SU-DHL-6 (cell line): ENCODE measurements at regions not wholly inside any gene's neighbourhood (a gene's known extent, or its start where the extent isn't known, plus 50 kb on each side); places are given as distances from the start of the nearest gene placed in this dataset.

ENCODE experiments used
- H2AFZ ChIP-seq: fragments of 200-600 bp; sonication (generic); 2 replicates; pipeline ENCODE4 v1.6.1; 2014; ENCODE audit warnings: low read depth, mild to moderate bottlenecking, moderate library complexity, mixed read lengths, antibody characterized with exemption, low read length; ENCODE audit not compliant: severe bottlenecking
- H3F3A ChIP-seq: fragments of 200-600 bp; shearing (Covaris generic); 2 replicates; pipeline ENCODE4 v1.6.0; 2016; ENCODE audit warnings: antibody characterized with exemption, mild to moderate bottlenecking; ENCODE audit not compliant: insufficient read depth
- H3K27ac ChIP-seq: fragments of 200-600 bp; sonication (generic); 2 replicates; pipeline ENCODE4 v1.5.1; 2016; ENCODE audit warnings: low read depth, mild to moderate bottlenecking, low read length, moderate library complexity, mixed read lengths
- H3K27me3 ChIP-seq: fragments of 200-600 bp; sonication (generic), shearing (Covaris generic); 2 replicates; pipeline ENCODE4 v1.6.0; 2014; ENCODE audit warnings: mild to moderate bottlenecking, low read length
- H3K36me3 ChIP-seq: fragments of 200-600 bp; sonication (generic); 2 replicates; pipeline ENCODE4 v1.6.1; 2014; ENCODE audit warnings: mild to moderate bottlenecking, low read length, mixed read lengths
- H3K4me2 ChIP-seq: fragments of 300-600, 200-600 bp; shearing (Covaris generic), sonication (generic); 2 replicates; pipeline ENCODE4 v1.6.0; 2014; ENCODE audit warnings: low read length, low read depth, mild to moderate bottlenecking; ENCODE audit not compliant: poor library complexity, severe bottlenecking
- H3K4me3 ChIP-seq: fragments of 200-600 bp; sonication (generic); 2 replicates; pipeline ENCODE4 v1.5.1; 2014; ENCODE audit warnings: antibody characterized with exemption, low read length, mild to moderate bottlenecking, mixed read lengths; ENCODE audit not compliant: insufficient read depth, poor library complexity, severe bottlenecking
- H3K79me2 ChIP-seq: fragments of 200-600 bp; sonication (generic); 2 replicates; pipeline ENCODE4 v1.6.1; 2014; ENCODE audit warnings: mild to moderate bottlenecking, low read length, moderate library complexity; ENCODE audit not compliant: insufficient read depth
- H3K9ac ChIP-seq: fragments of 200-600 bp; sonication (generic); 2 replicates; pipeline ENCODE4 v1.7.0; 2014; ENCODE audit warnings: mild to moderate bottlenecking, low read length
- H3K9me2 ChIP-seq: fragments of 200-600 bp; sonication (generic); replicated peaks from 2 replicates; pipeline ENCODE4 v1.6.1; 2014; ENCODE audit warnings: low read length; ENCODE audit not compliant: insufficient read depth
- H3K9me3 ChIP-seq: fragments of 200-600 bp; sonication (generic); 2 replicates; pipeline ENCODE4 v1.6.1; 2014; ENCODE audit warnings: low read length, mixed read lengths; ENCODE audit not compliant: insufficient read depth
- H4K20me1 ChIP-seq: fragments of 200-600 bp; sonication (generic); 2 replicates; pipeline ENCODE4 v1.6.1; 2014; ENCODE audit warnings: low read depth, mild to moderate bottlenecking, antibody characterized with exemption, low read length, moderate library complexity, mixed read lengths
- CTCF ChIP-seq: fragments of 200-600 bp; sonication (generic); IDR thresholded peaks from one replicate; pipeline ENCODE4 v1.5.1; 2017; ENCODE audit warnings: antibody characterized with exemption, mild to moderate bottlenecking, low read length, moderate library complexity; ENCODE audit not compliant: insufficient read depth, poor library complexity, severe bottlenecking
- EZH2phosphoT487 ChIP-seq: fragments of 200-600 bp; sonication (generic), shearing (Covaris generic); conservative IDR thresholded peaks from 2 replicates; pipeline ENCODE4 v1.6.1; 2018; ENCODE audit warnings: mild to moderate bottlenecking, antibody characterized with exemption, low read length, moderate library complexity, mixed read lengths

- Histone ChIP-seq H3K36me3 (no peaks in the 10 kb centered on the region), H3K4me3 (no peak overlapping the region), H3K27me3 (no peaks in the 10 kb centered on the region), H3K27ac (no peak overlapping the region), H2AFZ (no peak overlapping the region), H4K20me1 (no peaks in the 10 kb centered on the region), H3F3A (no peaks in the 10 kb centered on the region), H3K9me2 (no peaks in the 10 kb centered on the region), H3K9me3 (no peaks in the 10 kb centered on the region), H3K9ac (no peak overlapping the region), H3K4me2 (no peak overlapping the region), H3K79me2 (no peaks in the 10 kb centered on the region)
- TF ChIP-seq CTCF (no peak), EZH2phosphoT487 (no peak)
Observed at GRCh38 chr5:128673000-128673399, 135.0 kb upstream of the FBN2 start.

- Histone ChIP-seq H3K27me3 (no peaks in the 10 kb centered on the region), H3K36me3 (no peaks in the 10 kb centered on the region), H3K27ac (no peak overlapping the region), H3K79me2 (no peaks in the 10 kb centered on the region), H2AFZ (no peak overlapping the region), H3F3A (no peaks in the 10 kb centered on the region), H3K9me2 (no peaks in the 10 kb centered on the region), H4K20me1 (no peaks in the 10 kb centered on the region), H3K9ac (no peak overlapping the region), H3K4me3 (no peak overlapping the region), H3K4me2 (no peak overlapping the region), H3K9me3 (no peaks in the 10 kb centered on the region)
- no peak for TF ChIP-seq CTCF
- no peak for TF ChIP-seq EZH2phosphoT487
Observed at GRCh38 chr5:128673411-128673957, 135.4 kb upstream of the FBN2 start.

GRCh38 chr5:128673970-128674369 is 135.9 kb upstream of the FBN2 start:
- Histone ChIP-seq H3K9ac (no peak overlapping the region), H3K79me2 (no peaks in the 10 kb centered on the region), H3K9me3 (no peaks in the 10 kb centered on the region), H3K36me3 (no peaks in the 10 kb centered on the region), H3K27ac (no peak overlapping the region), H3K27me3 (no peaks in the 10 kb centered on the region), H2AFZ (no peak overlapping the region), H3K4me2 (no peak overlapping the region), H3K4me3 (no peak overlapping the region), H4K20me1 (no peaks in the 10 kb centered on the region), H3F3A (no peaks in the 10 kb centered on the region), H3K9me2 (no peaks in the 10 kb centered on the region)
- TF ChIP-seq EZH2phosphoT487 (no peak), CTCF (no peak)
